ENCODE measurements at regions not wholly inside any gene's neighbourhood (a gene's known extent, or its start where the extent isn't known, plus 50 kb on each side); places are given as distances from the start of the nearest gene placed in this dataset.

DNA sequence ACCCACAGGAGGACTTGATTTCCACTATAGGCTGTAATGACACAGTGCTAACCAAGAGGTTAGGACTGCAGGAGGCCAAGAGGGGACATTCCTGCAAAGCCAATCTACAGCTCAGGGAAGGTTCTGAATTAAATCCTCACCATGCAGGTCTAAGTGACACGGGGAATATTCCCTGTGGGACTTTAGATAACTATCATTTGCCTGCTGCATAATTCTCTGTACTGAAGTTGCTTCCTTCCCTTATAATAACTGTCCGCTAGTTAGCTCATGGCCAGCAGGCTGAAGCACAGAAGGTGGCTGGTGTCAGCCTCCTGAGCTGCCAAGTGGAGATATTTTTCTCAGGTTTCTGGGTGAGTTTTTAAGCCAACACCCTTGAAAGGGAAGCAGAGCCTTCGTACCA lies 74.6 kb upstream of the SOX9 start:
- Histone ChIP-seq H3K36me3 (no peaks in the 10 kb centered on the region), H3K27me3 (no peaks in the 10 kb centered on the region), H3K4me1 (no peaks in the 10 kb centered on the region), H3K27ac (no peak overlapping the region), H3K4me3 (no peak overlapping the region), H3K9me3 (no peaks in the 10 kb centered on the region)
- 67% methylated on average over 1 of the region's 3 CpGs for WGBS (ENCODE audit: insufficient coverage, low coverage, low lambda C conversion rate, missing lambda C conversion rate)
- intact Hi-C loops (cut with DNase I), result no loop called here
- no peak for DNase-seq
- no peak for ATAC-seq
- TF ChIP-seq, protein P1, sequence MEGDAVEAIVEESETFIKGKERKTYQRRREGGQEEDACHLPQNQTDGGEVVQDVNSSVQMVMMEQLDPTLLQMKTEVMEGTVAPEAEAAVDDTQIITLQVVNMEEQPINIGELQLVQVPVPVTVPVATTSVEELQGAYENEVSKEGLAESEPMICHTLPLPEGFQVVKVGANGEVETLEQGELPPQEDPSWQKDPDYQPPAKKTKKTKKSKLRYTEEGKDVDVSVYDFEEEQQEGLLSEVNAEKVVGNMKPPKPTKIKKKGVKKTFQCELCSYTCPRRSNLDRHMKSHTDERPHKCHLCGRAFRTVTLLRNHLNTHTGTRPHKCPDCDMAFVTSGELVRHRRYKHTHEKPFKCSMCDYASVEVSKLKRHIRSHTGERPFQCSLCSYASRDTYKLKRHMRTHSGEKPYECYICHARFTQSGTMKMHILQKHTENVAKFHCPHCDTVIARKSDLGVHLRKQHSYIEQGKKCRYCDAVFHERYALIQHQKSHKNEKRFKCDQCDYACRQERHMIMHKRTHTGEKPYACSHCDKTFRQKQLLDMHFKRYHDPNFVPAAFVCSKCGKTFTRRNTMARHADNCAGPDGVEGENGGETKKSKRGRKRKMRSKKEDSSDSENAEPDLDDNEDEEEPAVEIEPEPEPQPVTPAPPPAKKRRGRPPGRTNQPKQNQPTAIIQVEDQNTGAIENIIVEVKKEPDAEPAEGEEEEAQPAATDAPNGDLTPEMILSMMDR (IDR thresholded peaks at IDR 0.05), result no peak
- TF ChIP-seq POLR2A (IDR thresholded peaks at IDR 0.05), result no peak

DNA sequence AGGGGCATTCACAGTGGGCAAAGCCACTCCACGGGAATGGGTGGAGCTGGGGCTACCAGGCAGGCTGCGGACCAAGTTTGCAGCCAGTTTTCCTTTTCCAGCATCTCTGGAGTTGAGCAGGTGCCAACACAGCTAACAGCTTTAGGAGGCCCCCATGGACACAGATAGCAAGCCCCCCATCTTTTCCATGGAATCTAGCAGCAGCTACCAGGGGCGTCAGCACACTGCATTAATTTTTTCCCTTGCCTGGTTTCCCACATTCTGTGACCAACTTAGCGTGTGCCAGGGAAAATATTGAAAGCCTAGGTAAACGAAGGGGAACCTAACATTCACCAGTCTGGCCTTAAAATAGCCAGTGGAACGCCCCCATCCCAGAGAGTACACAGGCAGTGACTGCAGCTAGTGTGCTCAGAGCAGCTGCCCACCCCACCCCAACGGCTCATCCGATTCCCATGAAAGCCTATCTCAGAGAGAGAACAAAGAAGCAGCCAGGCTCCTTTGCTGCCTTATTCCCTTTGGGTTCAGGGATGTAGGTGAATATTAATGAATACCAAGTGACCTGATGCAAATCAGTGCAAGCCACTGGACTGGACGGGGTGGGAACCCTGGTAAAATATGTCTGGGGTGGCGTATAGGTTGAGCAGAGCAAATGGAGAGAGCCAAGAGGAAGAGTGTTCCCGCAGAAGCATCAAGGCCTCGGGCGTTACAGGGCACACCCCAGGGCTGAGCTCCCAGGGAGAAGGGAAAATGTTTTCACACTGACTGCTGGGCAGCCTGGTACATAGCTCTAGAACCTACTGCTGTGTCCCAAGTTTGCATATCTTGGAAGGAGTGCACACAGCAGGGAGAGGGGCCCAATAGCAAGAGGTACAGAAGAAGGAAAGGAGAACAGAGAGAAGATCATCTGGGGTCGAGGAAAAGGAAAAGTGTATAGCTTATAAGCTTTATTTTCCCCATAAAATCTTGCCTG lies 73.9 kb upstream of the SOX9 start:
- TF ChIP-seq, protein P1 (IDR thresholded peaks at IDR 0.05), result no peak
- TF ChIP-seq POLR2A (IDR thresholded peaks at IDR 0.05), result no peak
- no peaks in the 10 kb centered on the region for H3K9me3 ChIP-seq
- no peaks in the 10 kb centered on the region for H3K4me1 ChIP-seq
- WGBS (ENCODE audit: insufficient coverage, low coverage, low lambda C conversion rate, missing lambda C conversion rate), result 63% methylated on average over 11 of the region's 14 CpGs
- H3K27me3 ChIP-seq, result no peaks in the 10 kb centered on the region
- H3K27ac ChIP-seq, result no peak overlapping the region
- intact Hi-C loops (cut with DNase I), result no loop called here
- H3K4me3 ChIP-seq, result no peak overlapping the region
- no peaks in the 10 kb centered on the region for H3K36me3 ChIP-seq
- ATAC-seq (no peak), DNase-seq (no peak)

DNA sequence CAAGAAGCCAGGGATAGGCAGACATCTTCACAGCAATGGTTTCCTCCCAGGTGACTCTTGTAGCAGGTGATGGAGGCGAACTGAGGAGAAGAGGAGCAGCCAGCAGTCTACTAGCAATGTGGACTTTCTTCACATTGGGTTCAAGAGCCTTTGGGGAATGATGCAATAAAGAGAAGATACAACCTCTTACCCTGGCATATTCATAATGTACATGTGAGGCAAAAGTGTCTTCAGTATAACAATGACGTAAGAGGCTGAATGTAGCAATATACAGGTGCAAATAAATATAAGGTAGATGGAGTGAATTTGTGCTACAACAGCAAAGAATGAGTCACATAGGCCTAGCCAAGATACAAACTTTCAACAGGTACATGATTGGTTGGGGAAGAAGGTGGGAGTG lies 70.9 kb upstream of the SOX9 start:
- intact Hi-C loops (cut with DNase I), result no loop called here
- Histone ChIP-seq H3K27me3 (no peaks in the 10 kb centered on the region), H3K36me3 (no peaks in the 10 kb centered on the region), H3K4me1 (no peaks in the 10 kb centered on the region), H3K4me3 (no peak overlapping the region), H3K27ac (no peak overlapping the region), H3K9me3 (no peaks in the 10 kb centered on the region)
- no peak for ATAC-seq
- TF ChIP-seq POLR2A (IDR thresholded peaks at IDR 0.05), result no peak
- TF ChIP-seq, protein P1 (IDR thresholded peaks at IDR 0.05), result no peak
- WGBS (ENCODE audit: insufficient coverage, low coverage, low lambda C conversion rate, missing lambda C conversion rate), result 75% methylated on average over 2 of the region's 2 CpGs
- DNase-seq, result no peak

DNA sequence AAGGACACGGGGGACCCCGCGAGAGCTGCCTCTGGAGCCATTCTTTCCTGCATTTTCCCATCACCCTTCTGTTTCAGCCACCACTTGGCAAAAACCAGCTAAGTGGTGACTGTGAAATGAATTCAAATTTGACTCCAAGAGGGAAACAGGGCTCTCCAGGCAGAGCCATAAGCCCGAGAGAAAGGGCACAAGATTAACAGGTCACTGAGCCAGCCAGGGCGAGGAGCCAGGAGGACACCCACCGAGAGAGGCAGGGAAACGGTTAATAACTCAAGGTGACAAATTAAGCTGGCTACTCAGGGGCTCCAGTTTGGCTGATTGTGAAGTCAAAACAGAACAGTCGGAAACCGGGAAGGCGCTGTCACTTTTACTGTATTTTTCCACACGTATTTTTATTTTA lies 67.8 kb upstream of the SOX9 start:
- H3K36me3 ChIP-seq, result no peaks in the 10 kb centered on the region
- 30% methylated on average over 11 of the region's 11 CpGs for WGBS (ENCODE audit: insufficient coverage, low coverage, low lambda C conversion rate, missing lambda C conversion rate)
- intact Hi-C loops (cut with DNase I), result no loop called here
- no peaks in the 10 kb centered on the region for H3K9me3 ChIP-seq
- ATAC-seq (no peak), DNase-seq (no peak)
- H3K27me3 ChIP-seq, result no peaks in the 10 kb centered on the region
- H3K4me3 ChIP-seq, result no peak overlapping the region
- no peak overlapping the region for H3K27ac ChIP-seq
- no peaks in the 10 kb centered on the region for H3K4me1 ChIP-seq
- no peak for TF ChIP-seq POLR2A (IDR thresholded peaks at IDR 0.05)
- TF ChIP-seq, protein P1 (IDR thresholded peaks at IDR 0.05), result no peak
